ENCODE measurements at regions not wholly inside any gene's neighbourhood (a gene's known extent, or its start where the extent isn't known, plus 50 kb on each side); places are given as distances from the start of the nearest gene placed in this dataset.

- Histone ChIP-seq H3K9me3 (no peaks in the 10 kb centered on the region), H3K27ac (no peak overlapping the region), H3K36me3 (no peaks in the 10 kb centered on the region), H3K27me3 (no peaks in the 10 kb centered on the region), H3K4me3 (no peak overlapping the region), H3K4me1 (no peaks in the 10 kb centered on the region), H3K9ac (ENCODE audit: low read depth in 2 of 2, low read length in 2 of 2) (no peak overlapping the region)
- no peak for DNase-seq
- intact Hi-C loops (cut with DNase I) = no loop called here
- TF ChIP-seq CTCF (IDR thresholded peaks at IDR 0.05) = no peak
Observed at GRCh38 chr15:58258501-58259292, 120.5 kb downstream of the AQP9 start.

- Histone ChIP-seq H3K36me3 (no peaks in the 10 kb centered on the region), H3K27me3 (no peaks in the 10 kb centered on the region), H3K27ac (no peak overlapping the region), H3K9ac (ENCODE audit: low read depth in 2 of 2, low read length in 2 of 2) (no peak overlapping the region), H3K4me1 (no peaks in the 10 kb centered on the region), H3K4me3 (no peak overlapping the region), H3K9me3 (no peaks in the 10 kb centered on the region)
- intact Hi-C loops (cut with DNase I) = loop anchor here (10.0 kb wide), 1 partner anchor 585 kb away; no protein-coding TSS in a partner anchor
- DNase-seq = no peak
- TF ChIP-seq CTCF (IDR thresholded peaks at IDR 0.05) = no peak
Observed at GRCh38 chr15:58260205-58260724, 122.1 kb downstream of the AQP9 start.

GRCh38 chr15:58260725-58261267, 122.6 kb downstream of the AQP9 start:
- intact Hi-C loops (cut with DNase I) = loop anchor here (10.0 kb wide), 1 partner anchor 584 kb away; no protein-coding TSS in a partner anchor
- H3K27ac ChIP-seq = no peak overlapping the region

GRCh38 chr15:58261368-58261767, 123.2 kb downstream of the AQP9 start:
- Histone ChIP-seq H3K9me3 (no peaks in the 10 kb centered on the region), H3K4me1 (no peaks in the 10 kb centered on the region), H3K9ac (ENCODE audit: low read depth in 2 of 2, low read length in 2 of 2) (no peak overlapping the region), H3K4me3 (no peak overlapping the region), H3K27me3 (no peaks in the 10 kb centered on the region), H3K27ac (no peak overlapping the region), H3K36me3 (no peaks in the 10 kb centered on the region)
- no peak for DNase-seq
- TF ChIP-seq CTCF (IDR thresholded peaks at IDR 0.05) = no peak
- intact Hi-C loops (cut with DNase I) = loop anchor here (10.0 kb wide), 1 partner anchor 583 kb away; no protein-coding TSS in a partner anchor

More at GRCh38 chr15:58260725-58261267, 122.6 kb downstream of the AQP9 start:
- H3K36me3 ChIP-seq = no peaks in the 10 kb centered on the region
- H3K27me3 ChIP-seq = no peaks in the 10 kb centered on the region
- no peaks in the 10 kb centered on the region for H3K4me1 ChIP-seq
- no peak overlapping the region for H3K4me3 ChIP-seq
- H3K9me3 ChIP-seq = no peaks in the 10 kb centered on the region
- no peak for TF ChIP-seq CTCF (IDR thresholded peaks at IDR 0.05)
- DNase-seq = no peak
- no peak overlapping the region for H3K9ac ChIP-seq (ENCODE audit: low read depth in 2 of 2, low read length in 2 of 2)

- Histone ChIP-seq H3K4me3 (no peak overlapping the region), H3K9ac (ENCODE audit: low read depth in 2 of 2, low read length in 2 of 2) (no peak overlapping the region), H3K4me1 (no peaks in the 10 kb centered on the region), H3K9me3 (no peaks in the 10 kb centered on the region), H3K27me3 (no peaks in the 10 kb centered on the region), H3K36me3 (no peaks in the 10 kb centered on the region), H3K27ac (no peak overlapping the region)
- DNase-seq = no peak
- TF ChIP-seq CTCF (IDR thresholded peaks at IDR 0.05) = no peak
- intact Hi-C loops (cut with DNase I) = loop anchor here (10.0 kb wide), 1 partner anchor 580 kb away; no protein-coding TSS in a partner anchor
Observed at GRCh38 chr15:58264053-58264971, 126.1 kb downstream of the AQP9 start.

Data from colonic mucosa (tissue), 4 donors.